ENCODE measurements at regions not wholly inside any gene's neighbourhood (a gene's known extent, or its start where the extent isn't known, plus 50 kb on each side); places are given as distances from the start of the nearest gene placed in this dataset.

- TF ChIP-seq POLR2A (IDR thresholded peaks at IDR 0.05; ENCODE audit: extremely low read depth, insufficient read length) (no peak), CTCF (IDR thresholded peaks at IDR 0.05; ENCODE audit: low read depth, low read length) (no peak)
Measured at GRCh38 chr7:81064426-81064825, 145.6 kb upstream of the SEMA3C start.
